Astrocyte of the hippocampus (primary cell): ENCODE measurements at regions not wholly inside any gene's neighbourhood (a gene's known extent, or its start where the extent isn't known, plus 50 kb on each side); places are given as distances from the start of the nearest gene placed in this dataset.

Experiments
- DNase-seq: peaks from one replicate; pipeline ENCODE4 v3.0.0; 2011; ENCODE audit warnings: low read depth, low spot score

GRCh38 chr5:52673495-52673894 is 114.2 kb upstream of the ITGA1 start:
- no peak for DNase-seq

- DNase-seq = peak; percentile 53
Observed at GRCh38 chr5:52674815-52675545, 112.7 kb upstream of the ITGA1 start.

- no peak for DNase-seq
Observed at GRCh38 chr5:52682492-52682891, 105.2 kb upstream of the ITGA1 start.

GRCh38 chr5:52684051-52684450 is 103.7 kb upstream of the ITGA1 start:
- peak; percentile 11 for DNase-seq

GRCh38 chr5:52685566-52685965 is 102.2 kb upstream of the ITGA1 start:
- no peak for DNase-seq

- DNase-seq = no peak
Observed at GRCh38 chr5:52685971-52686370, 101.7 kb upstream of the ITGA1 start.

- peak; percentile 22 for DNase-seq
Observed at GRCh38 chr5:52690236-52690768, 97.4 kb upstream of the ITGA1 start.

- peak; percentile 52 for DNase-seq
Observed at GRCh38 chr5:52692039-52692438, 95.7 kb upstream of the ITGA1 start.

GRCh38 chr5:52692606-52693005 is 95.1 kb upstream of the ITGA1 start:
- DNase-seq = no peak

GRCh38 chr5:52693280-52693679 is 94.4 kb upstream of the ITGA1 start:
- peak; percentile 34 for DNase-seq

- no peak for DNase-seq
Observed at GRCh38 chr5:52693836-52694235, 93.9 kb upstream of the ITGA1 start.

- no peak for DNase-seq
Observed at GRCh38 chr5:52694648-52695047, 93.1 kb upstream of the ITGA1 start.

- no peak for DNase-seq
Observed at GRCh38 chr5:52702877-52703276, 84.8 kb upstream of the ITGA1 start.

GRCh38 chr5:52703321-52703720 is 84.4 kb upstream of the ITGA1 start:
- DNase-seq = no peak

- DNase-seq = no peak
Observed at GRCh38 chr5:52705720-52706119, 82.0 kb upstream of the ITGA1 start.

GRCh38 chr5:52706775-52707174 is 80.9 kb upstream of the ITGA1 start:
- no peak for DNase-seq

GRCh38 chr5:52707616-52708015 is 80.1 kb upstream of the ITGA1 start:
- no peak for DNase-seq

- no peak for DNase-seq
Observed at GRCh38 chr5:52708463-52708862, 79.3 kb upstream of the ITGA1 start.

GRCh38 chr5:52709167-52709925 is 78.4 kb upstream of the ITGA1 start:
- DNase-seq = peak; percentile 65

GRCh38 chr5:52710310-52710971 is 77.3 kb upstream of the ITGA1 start:
- no peak for DNase-seq

GRCh38 chr5:52710972-52711596 is 76.6 kb upstream of the ITGA1 start:
- DNase-seq = no peak

- no peak for DNase-seq
Observed at GRCh38 chr5:52712354-52712753, 75.4 kb upstream of the ITGA1 start.
